ENCODE measurements at regions not wholly inside any gene's neighbourhood (a gene's known extent, or its start where the extent isn't known, plus 50 kb on each side); places are given as distances from the start of the nearest gene placed in this dataset.

DNA sequence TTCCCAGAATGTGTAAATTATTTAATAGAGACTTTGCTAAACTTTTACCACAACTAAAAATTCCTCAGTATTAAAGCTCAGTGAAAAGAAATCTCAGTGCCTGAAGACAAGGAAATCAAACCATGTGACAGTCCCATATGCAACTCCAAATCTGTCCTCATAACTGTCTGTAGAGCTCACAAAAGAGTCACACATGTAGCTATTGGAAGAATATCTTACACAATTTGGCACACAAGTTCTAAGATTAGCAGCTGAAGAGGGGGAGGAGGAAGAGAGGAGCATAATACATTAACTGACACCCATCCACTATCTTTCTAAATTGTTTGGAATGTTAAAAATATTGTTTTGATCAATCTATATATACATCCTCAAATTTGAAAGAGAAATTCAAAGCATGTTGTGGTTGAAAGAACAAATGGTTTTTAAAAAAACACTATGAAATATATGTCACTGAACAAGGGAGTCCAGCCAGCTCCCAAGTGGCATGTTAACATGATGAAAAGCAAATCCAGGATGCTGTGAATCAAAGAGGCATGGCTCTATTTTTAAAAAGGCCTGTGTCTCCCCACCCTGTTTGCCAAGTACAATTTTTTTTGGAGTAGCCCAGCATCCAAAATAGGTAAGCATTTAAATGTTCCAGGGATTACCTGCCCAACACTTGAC, 126.3 kb upstream of the NANOGP8 start:
- CTCF ChIA-PET, result no interaction called here
- Mint-ChIP-seq H3K27me3 (no peaks in the 10 kb centered on the region), H3K27ac (no peak overlapping the region), H3K9me3 (peaks cover 1% of the 10 kb centered on the region), H3K4me3 (no peak overlapping the region), H3K4me1 (no peaks in the 10 kb centered on the region), H3K36me3 (ENCODE audit: low read depth) (no peaks in the 10 kb centered on the region)
- DNase-seq (no peak), ATAC-seq (ENCODE audit: low read depth) (no peak)
- TF ChIP-seq, protein P1, sequence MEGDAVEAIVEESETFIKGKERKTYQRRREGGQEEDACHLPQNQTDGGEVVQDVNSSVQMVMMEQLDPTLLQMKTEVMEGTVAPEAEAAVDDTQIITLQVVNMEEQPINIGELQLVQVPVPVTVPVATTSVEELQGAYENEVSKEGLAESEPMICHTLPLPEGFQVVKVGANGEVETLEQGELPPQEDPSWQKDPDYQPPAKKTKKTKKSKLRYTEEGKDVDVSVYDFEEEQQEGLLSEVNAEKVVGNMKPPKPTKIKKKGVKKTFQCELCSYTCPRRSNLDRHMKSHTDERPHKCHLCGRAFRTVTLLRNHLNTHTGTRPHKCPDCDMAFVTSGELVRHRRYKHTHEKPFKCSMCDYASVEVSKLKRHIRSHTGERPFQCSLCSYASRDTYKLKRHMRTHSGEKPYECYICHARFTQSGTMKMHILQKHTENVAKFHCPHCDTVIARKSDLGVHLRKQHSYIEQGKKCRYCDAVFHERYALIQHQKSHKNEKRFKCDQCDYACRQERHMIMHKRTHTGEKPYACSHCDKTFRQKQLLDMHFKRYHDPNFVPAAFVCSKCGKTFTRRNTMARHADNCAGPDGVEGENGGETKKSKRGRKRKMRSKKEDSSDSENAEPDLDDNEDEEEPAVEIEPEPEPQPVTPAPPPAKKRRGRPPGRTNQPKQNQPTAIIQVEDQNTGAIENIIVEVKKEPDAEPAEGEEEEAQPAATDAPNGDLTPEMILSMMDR (IDR thresholded peaks at IDR 0.05), result no peak
- POLR2A ChIA-PET, result no interaction called here
- intact Hi-C loops (cut with micrococcal nuclease), result no loop called here

DNA sequence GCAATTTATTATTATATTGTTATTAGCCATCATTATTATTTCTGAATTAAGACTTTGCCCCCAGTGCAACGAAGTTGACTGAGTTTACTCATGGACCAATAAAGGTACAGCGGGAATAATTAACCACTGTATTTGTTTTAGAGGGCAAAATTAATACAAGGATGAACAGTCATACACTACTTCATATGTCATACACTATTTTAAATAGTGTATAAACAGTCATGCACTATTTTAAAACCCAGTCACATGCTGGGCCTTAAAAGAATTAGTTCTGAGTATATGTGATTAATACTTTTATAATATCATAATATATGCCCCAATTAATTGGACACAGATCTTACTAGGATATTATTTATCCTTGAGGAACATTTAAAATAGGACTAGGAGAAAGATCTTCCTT, 125.3 kb upstream of the NANOGP8 start:
- peaks cover 2% of the 10 kb centered on the region for H3K9me3 Mint-ChIP-seq
- no peak for DNase-seq
- CTCF ChIA-PET, result no interaction called here
- TF ChIP-seq, protein P1 (IDR thresholded peaks at IDR 0.05), result no peak
- intact Hi-C loops (cut with micrococcal nuclease), result no loop called here
- POLR2A ChIA-PET, result no interaction called here
- no peak overlapping the region for H3K27ac Mint-ChIP-seq
- no peak for ATAC-seq (ENCODE audit: low read depth)
- H3K4me3 Mint-ChIP-seq, result no peak overlapping the region
- H3K4me1 Mint-ChIP-seq, result no peaks in the 10 kb centered on the region
- H3K27me3 Mint-ChIP-seq, result no peaks in the 10 kb centered on the region
- H3K36me3 Mint-ChIP-seq (ENCODE audit: low read depth), result no peaks in the 10 kb centered on the region

DNA sequence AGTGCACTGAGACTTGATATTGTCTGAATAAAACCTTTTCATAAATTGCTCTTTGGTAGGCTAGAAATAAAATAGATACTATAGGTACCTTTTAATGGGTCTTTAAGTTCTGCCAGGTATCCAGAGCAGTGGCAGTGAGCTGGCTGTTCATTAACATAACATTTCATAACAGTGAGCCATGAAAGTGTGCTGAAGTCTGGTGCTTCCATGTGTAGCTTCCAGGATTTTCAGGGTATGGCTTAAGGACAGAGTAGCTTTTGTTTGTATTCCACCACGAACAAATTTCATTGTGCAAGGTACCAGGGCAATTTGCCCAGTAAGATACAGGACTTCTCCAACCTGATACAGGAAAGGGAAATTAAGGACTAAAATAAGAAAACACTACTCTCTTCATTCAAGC, 124.7 kb upstream of the NANOGP8 start:
- POLR2A ChIA-PET, result no interaction called here
- no peaks in the 10 kb centered on the region for H3K36me3 Mint-ChIP-seq (ENCODE audit: low read depth)
- CTCF ChIA-PET, result no interaction called here
- no peaks in the 10 kb centered on the region for H3K4me1 Mint-ChIP-seq
- TF ChIP-seq, protein P1 (IDR thresholded peaks at IDR 0.05), result no peak
- H3K27ac Mint-ChIP-seq, result no peak overlapping the region
- DNase-seq (no peak), ATAC-seq (ENCODE audit: low read depth) (no peak)
- no peaks in the 10 kb centered on the region for H3K27me3 Mint-ChIP-seq
- H3K4me3 Mint-ChIP-seq, result no peak overlapping the region
- H3K9me3 Mint-ChIP-seq, result peaks cover 2% of the 10 kb centered on the region
- intact Hi-C loops (cut with micrococcal nuclease), result no loop called here

DNA sequence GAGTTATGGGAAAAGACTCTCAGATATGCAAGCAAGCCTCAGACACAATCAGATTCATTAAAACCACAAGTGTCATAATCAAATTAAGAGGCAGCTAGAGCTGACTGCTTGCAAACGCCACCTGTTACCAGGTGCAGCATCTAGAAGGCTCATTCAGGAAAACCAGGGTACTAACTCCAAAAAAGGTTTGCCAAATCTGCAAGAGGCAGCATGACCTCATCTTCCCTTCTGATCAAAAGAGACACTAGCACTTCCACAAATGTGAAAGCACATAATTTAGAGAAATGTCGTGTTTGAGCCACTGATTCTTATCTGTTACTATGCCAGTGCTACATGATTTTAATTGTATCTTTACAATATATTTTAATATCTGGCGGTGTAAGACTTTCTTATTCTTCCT, 123.3 kb upstream of the NANOGP8 start:
- H3K27ac Mint-ChIP-seq, result no peak overlapping the region
- TF ChIP-seq, protein P1 (IDR thresholded peaks at IDR 0.05), result no peak
- no peaks in the 10 kb centered on the region for H3K36me3 Mint-ChIP-seq (ENCODE audit: low read depth)
- ChIA-PET POLR2A (no interaction called here), CTCF (no interaction called here)
- no peak overlapping the region for H3K4me3 Mint-ChIP-seq
- H3K27me3 Mint-ChIP-seq, result no peaks in the 10 kb centered on the region
- no peaks in the 10 kb centered on the region for H3K4me1 Mint-ChIP-seq
- H3K9me3 Mint-ChIP-seq, result peaks cover 2% of the 10 kb centered on the region
- intact Hi-C loops (cut with micrococcal nuclease), result no loop called here
- no peak for ATAC-seq (ENCODE audit: low read depth)
- DNase-seq, result no peak

DNA sequence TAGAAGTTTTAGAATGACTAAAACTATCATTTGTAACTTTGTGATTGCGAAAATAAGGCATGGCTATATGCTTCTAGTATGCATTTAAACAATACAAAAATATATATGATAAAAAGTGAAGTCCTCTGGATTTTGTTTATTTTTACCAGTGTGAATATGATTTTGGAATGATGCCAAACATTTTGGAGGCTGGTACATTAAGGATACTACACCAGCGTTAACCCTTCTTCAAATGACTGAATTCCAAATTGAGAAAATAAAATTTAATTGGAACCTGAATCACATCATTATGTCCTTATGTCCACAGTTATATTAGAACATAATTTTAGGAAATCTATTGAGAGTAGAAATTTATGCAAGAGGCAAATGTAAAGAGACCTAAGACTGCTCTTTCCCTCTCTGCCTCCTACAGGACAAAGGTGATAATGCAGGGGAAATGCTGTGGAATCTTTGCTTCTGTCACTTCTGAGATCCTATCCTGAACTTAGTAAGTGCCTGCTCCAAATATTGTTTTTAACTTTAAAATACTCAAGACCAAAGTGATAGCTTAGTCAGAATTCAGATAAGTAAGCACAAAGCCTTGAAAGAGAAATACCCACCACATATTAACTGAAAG, 121.1 kb upstream of the NANOGP8 start:
- DNase-seq, result no peak
- Mint-ChIP-seq H3K4me3 (no peak overlapping the region), H3K36me3 (ENCODE audit: low read depth) (no peaks in the 10 kb centered on the region), H3K27me3 (no peaks in the 10 kb centered on the region), H3K4me1 (no peaks in the 10 kb centered on the region), H3K9me3 (peaks cover 2% of the 10 kb centered on the region), H3K27ac (no peak overlapping the region)
- ChIA-PET CTCF (no interaction called here), POLR2A (no interaction called here)
- TF ChIP-seq, protein P1 (IDR thresholded peaks at IDR 0.05), result no peak
- intact Hi-C loops (cut with micrococcal nuclease), result no loop called here
- no peak for ATAC-seq (ENCODE audit: low read depth)

Measured in activated B cell treated with CpG ODN at 0.5 μM for 24 hours (primary cell).